A549 (cell line): ENCODE measurements at regions not wholly inside any gene's neighbourhood (a gene's known extent, or its start where the extent isn't known, plus 50 kb on each side); places are given as distances from the start of the nearest gene placed in this dataset.

ENCODE experiments used
- ATAC-seq, 2 experiments: fragments of 200-7000 bp in 1 of 2; fragments of >200 bp in 1 of 2; cut with Nextera tagmentation in 1 of 2; cut with Tn5 transposase in 1 of 2; 3 replicates each; pipeline versions ENCODE4 v1.8.0 to v1.9.1; 2018 to 2020; ENCODE audit warnings: mild to moderate bottlenecking in 1 of 2, moderate library complexity in 1 of 2
- CTCF ChIA-PET: fragments of 300-600 bp; sonication (Branson Sonifier 250); formaldehyde crosslinking; extraction: SDS; loops from one replicate; lab custom pipeline; 2021; ENCODE audit warnings: antibody characterized with exemption, inconsistent platforms; lab: Yijun Ruan, JAX
- POLR2A ChIA-PET: fragments of 350-600 bp; formaldehyde crosslinking; extraction: SDS; loops from one replicate; lab custom pipeline; 2021; ENCODE audit warnings: antibody characterized with exemption, inconsistent platforms; lab: Yijun Ruan, JAX
- DNase-seq, 2 experiments: peaks; one replicate each; pipeline versions ENCODE4 v3.0.0 to v3.0.0-alpha.2; 2011 to 2016; ENCODE audit warnings: low read depth in 1 of 2, low spot score in 1 of 2
- FAIRE-seq: peaks from 2 replicates; lab custom pipeline; 2011; peaks lifted over from hg19 to GRCh38; lab: Jason Lieb, UNC
- H3K27ac ChIP-seq, 2 experiments: fragments of >200 bp; sonication (Bioruptor Twin); formaldehyde crosslinking; 3 replicates each; pipeline ENCODE4 v1.5.1; 2016 to 2017
- H3K4me1 ChIP-seq: fragments of >200 bp; sonication (Bioruptor Twin); formaldehyde crosslinking; 3 replicates; pipeline ENCODE4 v1.6.1; 2016
- H3K4me2 ChIP-seq: fragments of >200 bp; sonication (Bioruptor Twin); formaldehyde crosslinking; 3 replicates; pipeline ENCODE4 v1.6.1; 2016
- H3K4me3 ChIP-seq: fragments of >200 bp; sonication (Bioruptor Twin); formaldehyde crosslinking; 3 replicates; pipeline ENCODE4 v1.5.1; 2016
- H3K9me3 ChIP-seq: fragments of >200 bp; sonication (Bioruptor Twin); formaldehyde crosslinking; 3 replicates; pipeline ENCODE4 v1.6.1; 2016
- BCL3 ChIP-seq: fragments of >200 bp; sonication (Bioruptor Twin); formaldehyde crosslinking; IDR thresholded peaks from 3 replicates; pipeline ENCODE4 v1.6.1; 2016
- CBX2 ChIP-seq: fragments of 200-600 bp; sonication (generic); IDR thresholded peaks from 2 replicates; pipeline ENCODE4 v1.6.1; 2016; ENCODE audit warnings: low read depth, mild to moderate bottlenecking, borderline replicate concordance
- CBX8 ChIP-seq: fragments of 200-600 bp; sonication (generic); IDR thresholded peaks from 2 replicates; pipeline ENCODE4 v1.6.1; 2016
- CHD2 ChIP-seq: fragments of 150-350 bp; IDR thresholded peaks from 2 replicates; pipeline ENCODE4 v1.6.1; 2014; ENCODE audit warnings: low read length; ENCODE audit not compliant: partially characterized antibody
- CHD4 ChIP-seq: fragments of 200-600 bp; sonication (generic); IDR thresholded peaks from 2 replicates; pipeline ENCODE4 v1.6.1; 2016; ENCODE audit warnings: antibody characterized with exemption, mild to moderate bottlenecking, borderline replicate concordance
- EHF ChIP-seq: fragments of 250-450 bp; sonication (Bioruptor Pico); IDR thresholded peaks from 2 replicates; pipeline ENCODE4 v1.5.0; 2020; ENCODE audit warnings: mild to moderate bottlenecking
- EP300 ChIP-seq, 2 experiments: fragments of >200 bp; sonication (Bioruptor Twin); formaldehyde crosslinking; IDR thresholded peaks; 2 replicates in 1 of 2; 3 replicates in 1 of 2; pipeline ENCODE4 v1.6.1; 2016 to 2017
- ESRRA ChIP-seq: fragments of 150-350 bp; IDR thresholded peaks from 2 replicates; pipeline ENCODE4 v1.6.1; 2014; ENCODE audit warnings: mild to moderate bottlenecking, low read length, borderline replicate concordance
- FOSL2 ChIP-seq, 2 experiments: fragments of 450-650 bp in 1 of 2; fragments of >200 bp in 1 of 2; sonication (Bioruptor Twin) in 1 of 2; formaldehyde crosslinking; IDR thresholded peaks; 2 replicates each; pipeline versions ENCODE4 v1.5.0 to v1.6.1; 2016 to 2020; ENCODE audit warnings: mild to moderate bottlenecking in 1 of 2, moderate library complexity in 1 of 2
- FOXS1 ChIP-seq: fragments of 250-450 bp; sonication (Bioruptor Pico); IDR thresholded peaks from 2 replicates; pipeline ENCODE4 v1.5.0; 2020; ENCODE audit warnings: mild to moderate bottlenecking, moderate library complexity
- HOXA7 ChIP-seq: fragments of 250-450 bp; sonication (Bioruptor Pico); IDR thresholded peaks from 2 replicates; pipeline ENCODE4 v1.5.0; 2020; ENCODE audit warnings: mild to moderate bottlenecking, moderate library complexity
- JUN ChIP-seq, 2 experiments: fragments of >200 bp; sonication (Bioruptor Twin); formaldehyde crosslinking; IDR thresholded peaks; 2 replicates in 1 of 2; 3 replicates in 1 of 2; pipeline ENCODE4 v1.6.1; 2016 to 2017
- KDM5A ChIP-seq: fragments of 200-600 bp; sonication (generic); IDR thresholded peaks from 2 replicates; pipeline ENCODE4 v1.6.1; 2016; ENCODE audit warnings: antibody characterized with exemption, mild to moderate bottlenecking
- MAFK ChIP-seq: fragments of 450-650 bp; IDR thresholded peaks from 2 replicates; pipeline ENCODE4 v1.6.1; 2014; ENCODE audit not compliant: partially characterized antibody
- MAZ ChIP-seq: fragments of 150-350 bp; IDR thresholded peaks from 2 replicates; pipeline ENCODE4 v1.6.1; 2014; ENCODE audit warnings: antibody characterized with exemption, low read depth, low read length, borderline replicate concordance
- NFE2L2 ChIP-seq: fragments of 150-350 bp; conservative IDR thresholded peaks from 2 replicates; pipeline ENCODE4 v1.6.1; 2014; ENCODE audit warnings: low read length
- NPAS2 ChIP-seq: fragments of 250-450 bp; sonication (Bioruptor Pico); IDR thresholded peaks from 2 replicates; pipeline ENCODE4 v1.8.0; 2022; ENCODE audit warnings: mild to moderate bottlenecking, moderate library complexity, borderline replicate concordance
- POLR2AphosphoS2 ChIP-seq: conservative IDR thresholded peaks from 2 replicates; pipeline ENCODE4 v1.6.1; 2012; ENCODE audit warnings: low read length, improper control_type of control experiment, inconsistent platforms
- RARB ChIP-seq: fragments of 250-450 bp; sonication (Bioruptor Pico); IDR thresholded peaks from 2 replicates; pipeline ENCODE4 v1.8.0; 2021; ENCODE audit warnings: mild to moderate bottlenecking, moderate library complexity
- SMC3 ChIP-seq: fragments of >200 bp; sonication (Bioruptor Twin); formaldehyde crosslinking; IDR thresholded peaks from 3 replicates; pipeline ENCODE4 v1.6.1; 2018; ENCODE audit warnings: inconsistent platforms
- SREBF2 ChIP-seq: fragments of 450-650 bp; IDR thresholded peaks from 2 replicates; pipeline ENCODE4 v1.6.1; 2014; ENCODE audit warnings: mild to moderate bottlenecking, moderate library complexity
- TFCP2L1 ChIP-seq: fragments of 250-450 bp; sonication (Bioruptor Pico); IDR thresholded peaks from 2 replicates; pipeline ENCODE4 v1.5.0; 2021; ENCODE audit warnings: mild to moderate bottlenecking
- TP53 ChIP-seq: fragments of 250-450 bp; sonication (Bioruptor Pico); IDR thresholded peaks from 2 replicates; pipeline ENCODE4 v1.5.0; 2021; ENCODE audit warnings: mild to moderate bottlenecking, moderate library complexity
- ZSCAN20 ChIP-seq: fragments of 250-450 bp; sonication (Bioruptor Pico); IDR thresholded peaks from 2 replicates; pipeline ENCODE4 v1.8.0; 2022; ENCODE audit warnings: mild to moderate bottlenecking, moderate library complexity
- WGBS: methylation state at CpG from one replicate; pipeline ENCODE4 v1.1.6; 2017; ENCODE audit errors: missing lambda C conversion rate; 5-methylcytosine and 5-hydroxymethylcytosine counted together
- TF ChIP-seq, protein P1 (sequence below): IDR thresholded peaks from 2 replicates; pipeline ENCODE4 v1.6.1; 2012
- TF ChIP-seq, protein P2 (sequence below): fragments of 250-450 bp; sonication (Bioruptor Pico); IDR thresholded peaks from 2 replicates; pipeline ENCODE4 v1.5.0; 2021; ENCODE audit warnings: mild to moderate bottlenecking, moderate library complexity, borderline replicate concordance
- TF ChIP-seq, protein P3 (sequence below): fragments of 250-450 bp; sonication (Bioruptor Pico); IDR thresholded peaks from 2 replicates; pipeline ENCODE4 v1.5.0; 2020; ENCODE audit warnings: low read depth, mild to moderate bottlenecking, moderate library complexity

DNA sequence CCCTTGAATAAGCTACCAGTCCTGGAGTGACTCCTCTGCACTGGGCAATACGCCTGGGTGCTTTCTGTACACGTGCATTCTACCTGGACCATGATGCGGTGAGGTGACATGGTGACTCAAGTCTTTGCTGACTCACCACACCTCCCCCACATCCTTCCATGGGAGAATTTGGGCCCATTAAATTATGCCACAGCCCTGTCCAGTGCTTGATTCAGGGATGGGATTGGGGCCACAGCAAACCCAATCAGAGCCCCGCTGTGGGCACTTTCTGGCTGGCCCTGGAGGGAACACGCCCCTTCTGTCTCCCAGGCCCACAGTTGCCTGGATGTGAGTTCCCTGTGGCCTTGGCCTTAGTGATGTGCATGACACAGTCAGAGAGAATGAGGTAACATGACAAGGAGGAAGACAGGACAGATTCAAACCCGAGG is 86.9 kb downstream of the LRRC30 start:
- TF ChIP-seq MAZ (no peak), SMC3 (no peak), EHF (CRISPR knock-in tag) (no peak), FOSL2 (IDR thresholded peaks at IDR 0.05) (no peak), FOSL2 (CRISPR knock-in tag; IDR thresholded peaks at IDR 0.05) (no peak), KDM5A (no peak), ZSCAN20 (CRISPR knock-in tag) (no peak), SREBF2 (no peak), TFCP2L1 (CRISPR knock-in tag) (no peak), MAFK (no peak), CHD2 (no peak), POLR2AphosphoS2 (no peak), NPAS2 (no peak), NFE2L2 (no peak)
- TF ChIP-seq, protein P1, sequence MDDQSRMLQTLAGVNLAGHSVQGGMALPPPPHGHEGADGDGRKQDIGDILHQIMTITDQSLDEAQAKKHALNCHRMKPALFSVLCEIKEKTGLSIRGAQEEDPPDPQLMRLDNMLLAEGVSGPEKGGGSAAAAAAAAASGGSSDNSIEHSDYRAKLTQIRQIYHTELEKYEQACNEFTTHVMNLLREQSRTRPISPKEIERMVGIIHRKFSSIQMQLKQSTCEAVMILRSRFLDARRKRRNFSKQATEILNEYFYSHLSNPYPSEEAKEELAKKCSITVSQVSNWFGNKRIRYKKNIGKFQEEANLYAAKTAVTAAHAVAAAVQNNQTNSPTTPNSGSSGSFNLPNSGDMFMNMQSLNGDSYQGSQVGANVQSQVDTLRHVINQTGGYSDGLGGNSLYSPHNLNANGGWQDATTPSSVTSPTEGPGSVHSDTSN = no peak
- 45% methylated on average over 1 of the region's 6 CpGs for WGBS
- no peak for DNase-seq
- Histone ChIP-seq H3K9me3 (peaks cover 5% of the 10 kb centered on the region), H3K4me1 (no peaks in the 10 kb centered on the region), H3K4me2 (no peak overlapping the region), H3K4me3 (no peak overlapping the region), H3K27ac (no peak overlapping the region)
- no peak for ATAC-seq
- FAIRE-seq = no peak
- CTCF ChIA-PET = no interaction called here
- POLR2A ChIA-PET = no interaction called here

DNA sequence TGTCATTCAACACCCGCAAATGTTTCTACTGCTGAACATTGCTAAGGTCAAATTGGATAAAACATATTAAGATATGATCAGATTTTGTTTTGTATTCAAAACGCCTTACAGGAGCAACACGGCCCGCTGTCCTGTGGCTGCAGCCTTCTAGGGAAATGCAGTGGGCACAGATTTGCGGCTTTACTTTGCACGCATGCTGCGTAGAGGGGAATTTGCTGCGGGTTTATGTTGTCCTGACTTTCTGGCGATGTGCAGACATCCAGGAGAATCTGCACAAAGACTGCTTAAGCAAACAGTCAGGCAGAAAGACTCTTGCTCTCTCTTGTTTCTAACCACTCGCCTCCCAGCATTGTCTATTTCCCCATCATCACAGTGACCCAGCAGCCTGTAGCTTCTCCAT is 88.3 kb downstream of the LRRC30 start:
- Histone ChIP-seq H3K4me3 (no peak overlapping the region), H3K4me2 (no peak overlapping the region), H3K9me3 (no peaks in the 10 kb centered on the region), H3K4me1 (no peaks in the 10 kb centered on the region), H3K27ac (no peak overlapping the region)
- 76% methylated on average over 8 of the region's 10 CpGs for WGBS
- ChIA-PET POLR2A (no interaction called here), CTCF (interaction anchor here (1.7 kb wide), 1 partner anchor 10 kb away, joined by 3 read pairs; no protein-coding TSS in a partner anchor)
- TF ChIP-seq, protein P1 = no peak
- TF ChIP-seq, protein P2, sequence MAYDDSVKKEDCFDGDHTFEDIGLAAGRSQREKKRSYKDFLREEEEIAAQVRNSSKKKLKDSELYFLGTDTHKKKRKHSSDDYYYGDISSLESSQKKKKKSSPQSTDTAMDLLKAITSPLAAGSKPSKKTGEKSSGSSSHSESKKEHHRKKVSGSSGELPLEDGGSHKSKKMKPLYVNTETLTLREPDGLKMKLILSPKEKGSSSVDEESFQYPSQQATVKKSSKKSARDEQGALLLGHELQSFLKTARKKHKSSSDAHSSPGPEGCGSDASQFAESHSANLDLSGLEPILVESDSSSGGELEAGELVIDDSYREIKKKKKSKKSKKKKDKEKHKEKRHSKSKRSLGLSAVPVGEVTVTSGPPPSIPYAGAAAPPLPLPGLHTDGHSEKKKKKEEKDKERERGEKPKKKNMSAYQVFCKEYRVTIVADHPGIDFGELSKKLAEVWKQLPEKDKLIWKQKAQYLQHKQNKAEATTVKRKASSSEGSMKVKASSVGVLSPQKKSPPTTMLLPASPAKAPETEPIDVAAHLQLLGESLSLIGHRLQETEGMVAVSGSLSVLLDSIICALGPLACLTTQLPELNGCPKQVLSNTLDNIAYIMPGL (CRISPR knock-in tag) = no peak
- TF ChIP-seq CBX2 (no peak), EP300 (IDR thresholded peaks at IDR 0.05) (no peak), TP53 (no peak), HOXA7 (CRISPR knock-in tag) (no peak)
- no peak for FAIRE-seq
- DNase-seq = no peak
- no peak for ATAC-seq

- Histone ChIP-seq H3K27ac (no peak overlapping the region), H3K4me3 (no peak overlapping the region), H3K4me2 (no peak overlapping the region), H3K4me1 (no peaks in the 10 kb centered on the region), H3K9me3 (no peaks in the 10 kb centered on the region)
- ATAC-seq = no peak
- CTCF ChIA-PET = no interaction called here
- POLR2A ChIA-PET = no interaction called here
- no peak for TF ChIP-seq JUN (IDR thresholded peaks at IDR 0.05)
- no peak for TF ChIP-seq RARB (CRISPR knock-in tag)
- no peak for TF ChIP-seq EP300 (IDR thresholded peaks at IDR 0.05)
- TF ChIP-seq CHD4 = no peak
- TF ChIP-seq, protein P3, sequence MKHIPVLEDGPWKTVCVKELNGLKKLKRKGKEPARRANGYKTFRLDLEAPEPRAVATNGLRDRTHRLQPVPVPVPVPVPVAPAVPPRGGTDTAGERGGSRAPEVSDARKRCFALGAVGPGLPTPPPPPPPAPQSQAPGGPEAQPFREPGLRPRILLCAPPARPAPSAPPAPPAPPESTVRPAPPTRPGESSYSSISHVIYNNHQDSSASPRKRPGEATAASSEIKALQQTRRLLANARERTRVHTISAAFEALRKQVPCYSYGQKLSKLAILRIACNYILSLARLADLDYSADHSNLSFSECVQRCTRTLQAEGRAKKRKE (CRISPR knock-in tag) = no peak
- TF ChIP-seq TP53 = no peak
- no peak for TF ChIP-seq BCL3
- TF ChIP-seq, protein P1 = no peak
- no peak for TF ChIP-seq FOXS1 (CRISPR knock-in tag)
- TF ChIP-seq CBX8 = no peak
- no peak for TF ChIP-seq EHF (CRISPR knock-in tag)
- no peak for TF ChIP-seq ESRRA
- no peak for DNase-seq
- FAIRE-seq = no peak
Measured at GRCh38 chr18:7321831-7322230, 90.9 kb downstream of the LRRC30 start.
